ENCODE measurements at regions not wholly inside any gene's neighbourhood (a gene's known extent, or its start where the extent isn't known, plus 50 kb on each side); places are given as distances from the start of the nearest gene placed in this dataset.
"Not testable (repeated sequence)": the region's sequence is repeated elsewhere in the genome, so short reads cannot be mapped to it uniquely, and the experiment has no call there.

- FAIRE-seq: no peak
- Histone ChIP-seq H4K20me1 (ENCODE audit: insufficient read depth, low read length) (no peaks in the 10 kb centered on the region), H3K27ac (ENCODE audit: low read depth, low read length) (no peak overlapping the region), H2AFZ (ENCODE audit: low read depth, low read length) (peak overlapping the region; percentile 27), H3K36me3 (ENCODE audit: insufficient read depth, low read length) (no peaks in the 10 kb centered on the region), H3K9me3 (ENCODE audit: insufficient read depth, low read depth, low read length) (no peaks in the 10 kb centered on the region), H3K4me1 (ENCODE audit: insufficient read depth, low read length) (no peaks in the 10 kb centered on the region), H3K9ac (ENCODE audit: low read length) (no peak overlapping the region), H3K79me2 (ENCODE audit: insufficient read depth, low read length) (no peaks in the 10 kb centered on the region), H3K4me2 (ENCODE audit: low read length) (no peak overlapping the region), H3K27me3 (ENCODE audit: insufficient read depth, low read length) (no peaks in the 10 kb centered on the region), H3K4me3 (ENCODE audit: insufficient read depth, low read depth, low read length) (no peak overlapping the region)
- H3K9me3 Mint-ChIP-seq (ENCODE audit: unreplicated experiment): no peaks in the 10 kb centered on the region
- no peaks in the 10 kb centered on the region for H3K36me3 Mint-ChIP-seq (ENCODE audit: low read depth, unreplicated experiment)
- peak; percentile 6 for DNase-seq (ENCODE audit: low read depth)
- no peak overlapping the region for H3K27ac Mint-ChIP-seq (ENCODE audit: unreplicated experiment)
- H3K4me3 Mint-ChIP-seq (ENCODE audit: unreplicated experiment): no peak overlapping the region
- no peaks in the 10 kb centered on the region for H3K27me3 Mint-ChIP-seq (ENCODE audit: low read depth, unreplicated experiment)
- TF ChIP-seq CTCF (IDR thresholded peaks at IDR 0.05; ENCODE audit: insufficient read depth, low read depth, low read length) (no peak), EZH2 (IDR thresholded peaks at IDR 0.05; ENCODE audit: insufficient read depth, low read length) (no peak)
- H3K4me1 Mint-ChIP-seq (ENCODE audit: low read depth, unreplicated experiment): no peaks in the 10 kb centered on the region
Observed at GRCh38 chr13:64480672-64481071, 2749.5 kb downstream of the PCDH9 start.

- H3K36me3 Mint-ChIP-seq (ENCODE audit: low read depth, unreplicated experiment): no peaks in the 10 kb centered on the region
- FAIRE-seq (no peak), DNase-seq (ENCODE audit: low read depth) (no peak)
- H3K27ac Mint-ChIP-seq (ENCODE audit: unreplicated experiment): no peak overlapping the region
- H3K4me1 ChIP-seq (ENCODE audit: insufficient read depth, low read length): no peaks in the 10 kb centered on the region
- H3K4me1 Mint-ChIP-seq (ENCODE audit: low read depth, unreplicated experiment): no peaks in the 10 kb centered on the region
- H3K36me3 ChIP-seq (ENCODE audit: insufficient read depth, low read length): no peaks in the 10 kb centered on the region
- H4K20me1 ChIP-seq (ENCODE audit: insufficient read depth, low read length): no peaks in the 10 kb centered on the region
- H2AFZ ChIP-seq (ENCODE audit: low read depth, low read length): peak overlapping the region; percentile 27
- TF ChIP-seq CTCF (IDR thresholded peaks at IDR 0.05; ENCODE audit: insufficient read depth, low read depth, low read length) (no peak), EZH2 (IDR thresholded peaks at IDR 0.05; ENCODE audit: insufficient read depth, low read length) (no peak)
- no peaks in the 10 kb centered on the region for H3K79me2 ChIP-seq (ENCODE audit: insufficient read depth, low read length)
- no peaks in the 10 kb centered on the region for H3K27me3 Mint-ChIP-seq (ENCODE audit: low read depth, unreplicated experiment)
- no peaks in the 10 kb centered on the region for H3K9me3 ChIP-seq (ENCODE audit: insufficient read depth, low read depth, low read length)
- no peaks in the 10 kb centered on the region for H3K9me3 Mint-ChIP-seq (ENCODE audit: unreplicated experiment)
- no peak overlapping the region for H3K4me3 ChIP-seq (ENCODE audit: insufficient read depth, low read depth, low read length)
- no peak overlapping the region for H3K4me2 ChIP-seq (ENCODE audit: low read length)
- H3K4me3 Mint-ChIP-seq (ENCODE audit: unreplicated experiment): no peak overlapping the region
- no peaks in the 10 kb centered on the region for H3K27me3 ChIP-seq (ENCODE audit: insufficient read depth, low read length)
- H3K9ac ChIP-seq (ENCODE audit: low read length): no peak overlapping the region
- no peak overlapping the region for H3K27ac ChIP-seq (ENCODE audit: low read depth, low read length)
Observed at GRCh38 chr13:64480211-64480610, 2749.9 kb downstream of the PCDH9 start.

- Histone ChIP-seq H4K20me1 (ENCODE audit: insufficient read depth, low read length) (no peaks in the 10 kb centered on the region), H3K36me3 (ENCODE audit: insufficient read depth, low read length) (no peaks in the 10 kb centered on the region), H2AFZ (ENCODE audit: low read depth, low read length) (no peak overlapping the region), H3K27ac (ENCODE audit: low read depth, low read length) (no peak overlapping the region), H3K79me2 (ENCODE audit: insufficient read depth, low read length) (no peaks in the 10 kb centered on the region), H3K27me3 (ENCODE audit: insufficient read depth, low read length) (no peaks in the 10 kb centered on the region), H3K4me2 (ENCODE audit: low read length) (no peak overlapping the region), H3K4me1 (ENCODE audit: insufficient read depth, low read length) (no peaks in the 10 kb centered on the region), H3K4me3 (ENCODE audit: insufficient read depth, low read depth, low read length) (no peak overlapping the region), H3K9ac (ENCODE audit: low read length) (no peak overlapping the region), H3K9me3 (ENCODE audit: insufficient read depth, low read depth, low read length) (no peaks in the 10 kb centered on the region)
- H3K27me3 Mint-ChIP-seq (ENCODE audit: low read depth, unreplicated experiment): no peaks in the 10 kb centered on the region
- H3K4me1 Mint-ChIP-seq (ENCODE audit: low read depth, unreplicated experiment): no peaks in the 10 kb centered on the region
- no peak for FAIRE-seq
- no peaks in the 10 kb centered on the region for H3K9me3 Mint-ChIP-seq (ENCODE audit: unreplicated experiment)
- no peak overlapping the region for H3K4me3 Mint-ChIP-seq (ENCODE audit: unreplicated experiment)
- no peak for TF ChIP-seq CTCF (IDR thresholded peaks at IDR 0.05; ENCODE audit: insufficient read depth, low read depth, low read length)
- no peak for TF ChIP-seq EZH2 (IDR thresholded peaks at IDR 0.05; ENCODE audit: insufficient read depth, low read length)
- H3K36me3 Mint-ChIP-seq (ENCODE audit: low read depth, unreplicated experiment): no peaks in the 10 kb centered on the region
- H3K27ac Mint-ChIP-seq (ENCODE audit: unreplicated experiment): no peak overlapping the region
- DNase-seq (ENCODE audit: low read depth): no peak
Observed at GRCh38 chr13:64477146-64477545, 2753.0 kb downstream of the PCDH9 start.

GRCh38 chr13:64476041-64476568 lies 2754.0 kb downstream of the PCDH9 start:
- H3K27me3 Mint-ChIP-seq (ENCODE audit: low read depth, unreplicated experiment); H3K36me3 ChIP-seq (ENCODE audit: insufficient read depth, low read length); H3K27me3 ChIP-seq (ENCODE audit: insufficient read depth, low read length); H3K4me1 Mint-ChIP-seq (ENCODE audit: low read depth, unreplicated experiment); H3K36me3 Mint-ChIP-seq (ENCODE audit: low read depth, unreplicated experiment); H3K4me3 ChIP-seq (ENCODE audit: insufficient read depth, low read depth, low read length); H4K20me1 ChIP-seq (ENCODE audit: insufficient read depth, low read length); H3K4me1 ChIP-seq (ENCODE audit: insufficient read depth, low read length); H3K27ac Mint-ChIP-seq (ENCODE audit: unreplicated experiment); H2AFZ ChIP-seq (ENCODE audit: low read depth, low read length); H3K27ac ChIP-seq (ENCODE audit: low read depth, low read length); H3K79me2 ChIP-seq (ENCODE audit: insufficient read depth, low read length); FAIRE-seq; H3K9me3 Mint-ChIP-seq (ENCODE audit: unreplicated experiment); DNase-seq (ENCODE audit: low read depth); H3K9ac ChIP-seq (ENCODE audit: low read length); H3K4me3 Mint-ChIP-seq (ENCODE audit: unreplicated experiment); H3K4me2 ChIP-seq (ENCODE audit: low read length); H3K9me3 ChIP-seq (ENCODE audit: insufficient read depth, low read depth, low read length): not testable (repeated sequence)

Data from astrocyte (in vitro differentiated cells and primary cell).